BLaER1 (cell line): ENCODE measurements at regions not wholly inside any gene's neighbourhood (a gene's known extent, or its start where the extent isn't known, plus 50 kb on each side); places are given as distances from the start of the nearest gene placed in this dataset.
"Not testable (repeated sequence)": the region's sequence is repeated elsewhere in the genome, so short reads cannot be mapped to it uniquely, and the experiment has no call there.

Source experiments
- H3K27ac ChIP-seq: shearing (Covaris generic); formaldehyde crosslinking; 2 replicates; pipeline ENCODE4 v1.8.1; 2022
- H3K27me3 ChIP-seq: shearing (Covaris generic); formaldehyde crosslinking; 2 replicates; pipeline ENCODE4 v1.8.1; 2022
- H3K36me3 ChIP-seq: shearing (Covaris generic); formaldehyde crosslinking; 2 replicates; pipeline ENCODE4 v1.8.1; 2022
- H3K4me1 ChIP-seq: shearing (Covaris generic); formaldehyde crosslinking; 2 replicates; pipeline ENCODE4 v1.8.1; 2022
- H3K4me2 ChIP-seq: shearing (Covaris generic); formaldehyde crosslinking; 2 replicates; pipeline ENCODE4 v1.8.1; 2022
- H3K4me3 ChIP-seq: shearing (Covaris generic); formaldehyde crosslinking; 2 replicates; pipeline ENCODE4 v1.8.1; 2022
- H3K9ac ChIP-seq: shearing (Covaris generic); formaldehyde crosslinking; 2 replicates; pipeline ENCODE4 v1.8.1; 2022
- H3K9me3 ChIP-seq: shearing (Covaris generic); formaldehyde crosslinking; 2 replicates; pipeline ENCODE4 v1.8.1; 2022
- H4K20me1 ChIP-seq: shearing (Covaris generic); formaldehyde crosslinking; 2 replicates; pipeline ENCODE4 v1.8.1; 2022
- Cebpa-rat ChIP-seq: shearing (Covaris generic); IDR thresholded peaks from 2 replicates; pipeline ENCODE4 v1.8.1; 2022

GRCh38 chr11:50088231-50088630 lies 55.6 kb downstream of the OR4C45 start:
- Histone ChIP-seq H3K9me3 (no peaks in the 10 kb centered on the region), H3K27me3 (no peaks in the 10 kb centered on the region), H4K20me1 (no peaks in the 10 kb centered on the region), H3K4me3 (no peak overlapping the region), H3K36me3 (no peaks in the 10 kb centered on the region), H3K9ac (no peak overlapping the region), H3K4me1 (no peaks in the 10 kb centered on the region), H3K4me2 (no peak overlapping the region), H3K27ac (no peak overlapping the region)
- TF ChIP-seq Cebpa-rat: no peak

- no peak for TF ChIP-seq Cebpa-rat
- no peak overlapping the region for H3K27ac ChIP-seq
- no peaks in the 10 kb centered on the region for H3K36me3 ChIP-seq
- H3K4me3 ChIP-seq: no peak overlapping the region
- no peaks in the 10 kb centered on the region for H4K20me1 ChIP-seq
- no peaks in the 10 kb centered on the region for H3K4me1 ChIP-seq
- H3K27me3 ChIP-seq: no peaks in the 10 kb centered on the region
- H3K9me3 ChIP-seq: no peaks in the 10 kb centered on the region
- H3K9ac ChIP-seq: no peak overlapping the region
- no peak overlapping the region for H3K4me2 ChIP-seq
Observed at GRCh38 chr11:50098186-50098725, 65.6 kb downstream of the OR4C45 start.

GRCh38 chr11:50102916-50103315 lies 70.2 kb downstream of the OR4C45 start:
- no peaks in the 10 kb centered on the region for H3K36me3 ChIP-seq
- H3K27me3 ChIP-seq: no peaks in the 10 kb centered on the region
- no peak overlapping the region for H3K4me3 ChIP-seq
- H3K27ac ChIP-seq: no peak overlapping the region
- TF ChIP-seq Cebpa-rat: no peak
- no peak overlapping the region for H3K4me2 ChIP-seq
- no peaks in the 10 kb centered on the region for H3K9me3 ChIP-seq
- H4K20me1 ChIP-seq: no peaks in the 10 kb centered on the region
- no peaks in the 10 kb centered on the region for H3K4me1 ChIP-seq
- no peak overlapping the region for H3K9ac ChIP-seq

- not testable (repeated sequence) for H3K9ac ChIP-seq, H3K4me1 ChIP-seq, H3K4me3 ChIP-seq, H3K27ac ChIP-seq, H3K4me2 ChIP-seq, H3K9me3 ChIP-seq, H3K36me3 ChIP-seq, H4K20me1 ChIP-seq, H3K27me3 ChIP-seq
Observed at GRCh38 chr11:50140686-50141085, 108.0 kb downstream of the OR4C45 start.

GRCh38 chr11:50146308-50146707 lies 113.6 kb downstream of the OR4C45 start:
- H3K9me3 ChIP-seq: peaks cover 15% of the 10 kb centered on the region

GRCh38 chr11:50147946-50148345 lies 115.3 kb downstream of the OR4C45 start:
- peaks cover 15% of the 10 kb centered on the region for H3K9me3 ChIP-seq
- H4K20me1 ChIP-seq, H3K4me3 ChIP-seq, H3K4me2 ChIP-seq, H3K4me1 ChIP-seq, H3K36me3 ChIP-seq, H3K27me3 ChIP-seq, H3K27ac ChIP-seq, H3K9ac ChIP-seq: not testable (repeated sequence)

More at GRCh38 chr11:50146308-50146707, 113.6 kb downstream of the OR4C45 start:
- not testable (repeated sequence) for H3K27me3 ChIP-seq, H4K20me1 ChIP-seq, H3K4me1 ChIP-seq, H3K9ac ChIP-seq, H3K4me3 ChIP-seq, H3K27ac ChIP-seq, H3K36me3 ChIP-seq, H3K4me2 ChIP-seq

GRCh38 chr11:50155508-50155907 lies 122.8 kb downstream of the OR4C45 start:
- no peak; the same call in 1 of the 2 replicates for TF ChIP-seq Cebpa-rat
- Histone ChIP-seq H3K27me3 (no peaks in the 10 kb centered on the region), H4K20me1 (no peaks in the 10 kb centered on the region), H3K4me1 (no peaks in the 10 kb centered on the region), H3K4me2 (no peak overlapping the region), H3K9ac (no peak overlapping the region), H3K36me3 (no peaks in the 10 kb centered on the region), H3K4me3 (no peak overlapping the region), H3K27ac (no peak overlapping the region), H3K9me3 (0 out of 2 replicates have a peak, but pooled peaks cover 6% of the 10 kb centered on the region)

GRCh38 chr11:50164050-50164449 lies 131.4 kb downstream of the OR4C45 start:
- Histone ChIP-seq H3K4me2 (no peak overlapping the region), H3K4me3 (no peak overlapping the region), H3K27me3 (no peaks in the 10 kb centered on the region), H4K20me1 (no peaks in the 10 kb centered on the region), H3K27ac (no peak overlapping the region), H3K4me1 (no peaks in the 10 kb centered on the region), H3K9me3 (no peaks in the 10 kb centered on the region), H3K36me3 (no peaks in the 10 kb centered on the region), H3K9ac (no peak overlapping the region)
- TF ChIP-seq Cebpa-rat: no peak

GRCh38 chr11:50169634-50170033 lies 137.0 kb downstream of the OR4C45 start:
- no peaks in the 10 kb centered on the region for H3K36me3 ChIP-seq
- no peaks in the 10 kb centered on the region for H3K4me1 ChIP-seq
- H3K9me3 ChIP-seq: no peaks in the 10 kb centered on the region
- TF ChIP-seq Cebpa-rat: no peak
- no peaks in the 10 kb centered on the region for H3K27me3 ChIP-seq
- H3K27ac ChIP-seq: no peak overlapping the region
- H3K4me3 ChIP-seq: no peak overlapping the region
- H3K4me2 ChIP-seq: no peak overlapping the region
- H4K20me1 ChIP-seq: no peaks in the 10 kb centered on the region
- H3K9ac ChIP-seq: no peak overlapping the region

GRCh38 chr11:50170115-50170514 lies 137.4 kb downstream of the OR4C45 start:
- no peaks in the 10 kb centered on the region for H3K9me3 ChIP-seq

GRCh38 chr11:50174189-50174588 lies 141.5 kb downstream of the OR4C45 start:
- H3K4me2 ChIP-seq: no peak overlapping the region
- H3K9ac ChIP-seq: no peak overlapping the region
- no peak overlapping the region for H3K27ac ChIP-seq
- H3K36me3 ChIP-seq: no peaks in the 10 kb centered on the region
- H3K4me1 ChIP-seq: no peaks in the 10 kb centered on the region
- H3K4me3 ChIP-seq: no peak overlapping the region
- no peaks in the 10 kb centered on the region for H3K9me3 ChIP-seq
- no peaks in the 10 kb centered on the region for H3K27me3 ChIP-seq
- no peaks in the 10 kb centered on the region for H4K20me1 ChIP-seq
- no peak for TF ChIP-seq Cebpa-rat

More at GRCh38 chr11:50170115-50170514, 137.4 kb downstream of the OR4C45 start:
- Histone ChIP-seq H3K9ac (no peak overlapping the region), H3K36me3 (no peaks in the 10 kb centered on the region), H3K27ac (no peak overlapping the region), H3K4me1 (no peaks in the 10 kb centered on the region), H3K27me3 (no peaks in the 10 kb centered on the region), H3K4me2 (no peak overlapping the region), H3K4me3 (no peak overlapping the region), H4K20me1 (no peaks in the 10 kb centered on the region)
- TF ChIP-seq Cebpa-rat: no peak
